OCI-LY7 (cell line): ENCODE measurements at regions not wholly inside any gene's neighbourhood (a gene's known extent, or its start where the extent isn't known, plus 50 kb on each side); places are given as distances from the start of the nearest gene placed in this dataset.

ENCODE experiments used
- BruUV-seq: library from RNA; stranded (reverse); fragments of 400-500 nt; replicated peaks from 2 replicates; lab custom pipeline; 2021; lab: Mats Ljungman, UMichigan
- CTCF ChIA-PET: fragments of 300-600 bp; sonication (Branson Sonifier 250); formaldehyde crosslinking; loops from one replicate; lab custom pipeline; 2022; ENCODE audit warnings: antibody characterized with exemption; ENCODE audit not compliant: unreplicated experiment; lab: Charles Lee
- POLR2A ChIA-PET: fragments of 300-600 bp; sonication (Branson Sonifier 250); formaldehyde crosslinking; loops from one replicate; lab custom pipeline; 2022; ENCODE audit warnings: antibody characterized with exemption; lab: Charles Lee
- DNase-seq: peaks from one replicate; pipeline ENCODE4 v3.0.0-alpha.2; 2015; ENCODE audit warnings: low spot score
- H2AFZ ChIP-seq: fragments of 200-600 bp; sonication (generic), shearing (Covaris generic); 2 replicates; pipeline ENCODE4 v1.6.1; 2014; ENCODE audit warnings: mild to moderate bottlenecking, antibody characterized with exemption, low read length, moderate library complexity
- H3K27ac ChIP-seq: fragments of 200-600 bp; sonication (generic); 2 replicates; pipeline ENCODE4 v1.5.1; 2014; ENCODE audit warnings: mixed run types, low read depth, mild to moderate bottlenecking, moderate library complexity, low read length, inconsistent platforms; ENCODE audit not compliant: poor library complexity, severe bottlenecking
- H3K36me3 ChIP-seq: fragments of 200-600 bp; sonication (generic); 2 replicates; pipeline ENCODE4 v1.6.1; 2014; ENCODE audit warnings: mild to moderate bottlenecking, antibody characterized with exemption, low read length, moderate library complexity, mixed read lengths; ENCODE audit not compliant: insufficient read depth
- H3K4me1 ChIP-seq: fragments of 200-600 bp; sonication (generic); 2 replicates; pipeline ENCODE4 v1.5.1; 2014; ENCODE audit warnings: mild to moderate bottlenecking, low read length; ENCODE audit not compliant: insufficient read depth, poor library complexity, severe bottlenecking
- H3K4me2 ChIP-seq: fragments of 200-600 bp; sonication (generic); 2 replicates; pipeline ENCODE4 v1.6.1; 2014; ENCODE audit warnings: mild to moderate bottlenecking, low read length
- H3K4me3 ChIP-seq: fragments of 200-600 bp; sonication (generic); 2 replicates; pipeline ENCODE4 v1.5.1; 2014; ENCODE audit warnings: mild to moderate bottlenecking, low read depth, low read length; ENCODE audit not compliant: poor library complexity, severe bottlenecking
- H3K79me2 ChIP-seq: fragments of 200-600 bp; sonication (generic); 2 replicates; pipeline ENCODE4 v1.6.1; 2016; ENCODE audit warnings: low read depth, mild to moderate bottlenecking, low read length, moderate library complexity, mixed read lengths; ENCODE audit not compliant: insufficient read depth
- H3K9me2 ChIP-seq: fragments of 200-600 bp; sonication (generic); 2 replicates; pipeline ENCODE4 v1.6.1; 2016; ENCODE audit warnings: mild to moderate bottlenecking, low read length, mixed read lengths; ENCODE audit not compliant: insufficient read depth
- H3K9me3 ChIP-seq: fragments of 200-600 bp; sonication (generic); 2 replicates; pipeline ENCODE4 v1.6.1; 2014; ENCODE audit warnings: mild to moderate bottlenecking, mixed run types, low read length, mixed read lengths
- H4K20me1 ChIP-seq: fragments of 200-600 bp; sonication (generic); 2 replicates; pipeline ENCODE4 v1.6.1; 2014; ENCODE audit warnings: mild to moderate bottlenecking, antibody characterized with exemption, low read length, moderate library complexity, mixed read lengths; ENCODE audit not compliant: insufficient read depth
- EZH2phosphoT487 ChIP-seq: fragments of 200-600 bp; sonication (generic); IDR thresholded peaks from 2 replicates; pipeline ENCODE4 v1.6.1; 2018; ENCODE audit warnings: low read depth, borderline replicate concordance, mild to moderate bottlenecking, mixed run types, antibody characterized with exemption, low read length, moderate library complexity, mixed read lengths
- intact Hi-C: fragments of 100-400 bp; cut with micrococcal nuclease; formaldehyde crosslinking; loops from one replicate; pipeline ENCODE4 v1.10.0; 2022; ENCODE audit not compliant: unreplicated experiment
- TF ChIP-seq, protein P1 (sequence below): fragments of 200-600 bp; sonication (generic); conservative IDR thresholded peaks from 2 replicates; pipeline ENCODE4 v1.5.1; 2014; ENCODE audit warnings: mild to moderate bottlenecking, antibody characterized with exemption, low read length, moderate library complexity, mixed read lengths

DNA sequence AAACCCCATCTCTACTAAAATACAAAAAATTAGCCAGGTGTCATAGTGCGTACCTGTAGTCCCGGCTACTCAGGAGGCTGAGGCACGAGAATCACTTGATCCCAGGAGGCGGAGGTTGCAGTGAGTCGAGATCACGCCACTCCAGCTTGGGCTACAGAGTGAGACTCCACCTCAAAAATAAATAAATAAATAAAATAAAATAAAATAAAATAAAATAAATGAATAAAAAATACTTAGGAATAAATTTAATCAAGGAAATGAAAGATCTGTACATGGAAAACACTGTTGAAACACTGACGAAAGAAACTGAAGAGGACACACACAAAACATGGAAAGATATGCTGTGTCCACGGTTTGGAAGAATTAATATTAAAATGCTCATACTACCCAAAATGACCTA is 56.5 kb upstream of the ASPRV1 start:
- H3K36me3 ChIP-seq: peaks cover 18% of the 10 kb centered on the region; the same call in 1 of the 2 replicates
- H3K27ac ChIP-seq: no peak overlapping the region
- POLR2A ChIA-PET: no interaction called here
- no peak overlapping the region for H3K4me3 ChIP-seq
- no peaks in the 10 kb centered on the region for H3K4me1 ChIP-seq
- no peaks in the 10 kb centered on the region for H4K20me1 ChIP-seq
- no TSS peak for BruUV-seq
- intact Hi-C loops: no loop called here
- no peak overlapping the region for H3K4me2 ChIP-seq
- H3K9me2 ChIP-seq: no peaks in the 10 kb centered on the region
- no peak for DNase-seq
- CTCF ChIA-PET: no interaction called here
- TF ChIP-seq EZH2phosphoT487: no peak
- TF ChIP-seq, protein P1, sequence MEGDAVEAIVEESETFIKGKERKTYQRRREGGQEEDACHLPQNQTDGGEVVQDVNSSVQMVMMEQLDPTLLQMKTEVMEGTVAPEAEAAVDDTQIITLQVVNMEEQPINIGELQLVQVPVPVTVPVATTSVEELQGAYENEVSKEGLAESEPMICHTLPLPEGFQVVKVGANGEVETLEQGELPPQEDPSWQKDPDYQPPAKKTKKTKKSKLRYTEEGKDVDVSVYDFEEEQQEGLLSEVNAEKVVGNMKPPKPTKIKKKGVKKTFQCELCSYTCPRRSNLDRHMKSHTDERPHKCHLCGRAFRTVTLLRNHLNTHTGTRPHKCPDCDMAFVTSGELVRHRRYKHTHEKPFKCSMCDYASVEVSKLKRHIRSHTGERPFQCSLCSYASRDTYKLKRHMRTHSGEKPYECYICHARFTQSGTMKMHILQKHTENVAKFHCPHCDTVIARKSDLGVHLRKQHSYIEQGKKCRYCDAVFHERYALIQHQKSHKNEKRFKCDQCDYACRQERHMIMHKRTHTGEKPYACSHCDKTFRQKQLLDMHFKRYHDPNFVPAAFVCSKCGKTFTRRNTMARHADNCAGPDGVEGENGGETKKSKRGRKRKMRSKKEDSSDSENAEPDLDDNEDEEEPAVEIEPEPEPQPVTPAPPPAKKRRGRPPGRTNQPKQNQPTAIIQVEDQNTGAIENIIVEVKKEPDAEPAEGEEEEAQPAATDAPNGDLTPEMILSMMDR: no peak
- no peak overlapping the region for H2AFZ ChIP-seq
- H3K79me2 ChIP-seq: no peaks in the 10 kb centered on the region
- peaks cover 7% of the 10 kb centered on the region for H3K9me3 ChIP-seq

DNA sequence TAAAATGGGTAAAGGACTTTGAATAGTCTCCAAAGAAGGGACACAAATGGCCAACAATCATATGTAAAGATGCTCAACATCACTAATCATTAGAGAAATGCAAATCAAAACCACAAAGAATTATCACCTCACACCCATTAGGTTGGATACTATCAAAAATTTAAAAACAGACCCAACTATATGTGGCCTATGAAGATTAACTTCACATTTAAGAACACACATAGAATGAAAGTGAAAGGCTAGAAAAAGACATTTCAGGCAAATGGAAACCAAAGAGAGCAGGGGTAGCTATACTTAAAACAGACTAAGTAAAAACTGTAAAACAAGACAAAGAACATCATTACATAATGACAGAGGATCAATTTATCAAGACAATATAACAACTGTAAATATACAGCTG is 53.5 kb upstream of the ASPRV1 start:
- H2AFZ ChIP-seq: no peak overlapping the region
- BruUV-seq: no TSS peak
- H3K4me2 ChIP-seq: no peak overlapping the region
- no peaks in the 10 kb centered on the region for H3K9me2 ChIP-seq
- no peak overlapping the region for H3K27ac ChIP-seq
- ChIA-PET POLR2A (interaction anchor here (0.6 kb wide), 1 partner anchor 44 kb away, joined by 6 read pairs; no protein-coding TSS in a partner anchor), CTCF (no interaction called here)
- H3K36me3 ChIP-seq: peaks cover 18% of the 10 kb centered on the region; the same call in 1 of the 2 replicates
- intact Hi-C loops: no loop called here
- DNase-seq: no peak
- no peaks in the 10 kb centered on the region for H3K79me2 ChIP-seq
- H4K20me1 ChIP-seq: no peaks in the 10 kb centered on the region
- peaks cover 8% of the 10 kb centered on the region for H3K4me1 ChIP-seq
- H3K4me3 ChIP-seq: no peak overlapping the region
- TF ChIP-seq, protein P1: no peak
- no peak for TF ChIP-seq EZH2phosphoT487
- peaks cover 7% of the 10 kb centered on the region for H3K9me3 ChIP-seq

DNA sequence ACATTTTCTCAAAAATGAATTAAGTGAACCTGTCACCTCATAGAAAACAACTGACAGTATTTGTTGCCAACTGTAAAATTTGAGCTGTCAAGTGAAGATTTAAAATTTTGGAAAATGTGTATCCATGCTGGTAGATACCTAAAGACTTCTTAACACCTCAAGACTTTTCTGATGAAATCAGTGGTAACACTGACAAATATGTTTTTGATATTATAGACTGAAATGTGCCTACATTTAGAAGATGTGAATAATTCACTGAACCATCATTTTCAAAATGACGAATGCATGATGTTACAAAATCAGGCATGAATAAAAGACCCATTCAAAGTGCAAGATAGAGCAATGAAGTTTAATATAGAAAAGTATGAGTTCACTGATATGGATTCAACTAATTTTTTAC is 51.5 kb upstream of the ASPRV1 start:
- no peak overlapping the region for H3K27ac ChIP-seq
- CTCF ChIA-PET: no interaction called here
- H3K9me3 ChIP-seq: no peaks in the 10 kb centered on the region
- no peak for DNase-seq
- intact Hi-C loops: no loop called here
- peaks cover 18% of the 10 kb centered on the region; the same call in 1 of the 2 replicates for H3K36me3 ChIP-seq
- no peak overlapping the region for H3K4me2 ChIP-seq
- BruUV-seq: no TSS peak
- no peaks in the 10 kb centered on the region for H4K20me1 ChIP-seq
- no peaks in the 10 kb centered on the region for H3K79me2 ChIP-seq
- peaks cover 9% of the 10 kb centered on the region for H3K4me1 ChIP-seq
- no peak overlapping the region for H3K4me3 ChIP-seq
- TF ChIP-seq, protein P1: no peak
- no peak for TF ChIP-seq EZH2phosphoT487
- no peaks in the 10 kb centered on the region for H3K9me2 ChIP-seq
- H2AFZ ChIP-seq: no peak overlapping the region
- POLR2A ChIA-PET: interaction anchor here (0.5 kb wide), 1 partner anchor 53 kb away, joined by 3 read pairs; no protein-coding TSS in a partner anchor
